CD4-positive, alpha-beta T cell treated with Interleukin-6 for 4 hours (primary cell): ENCODE measurements at regions not wholly inside any gene's neighbourhood (a gene's known extent, or its start where the extent isn't known, plus 50 kb on each side); places are given as distances from the start of the nearest gene placed in this dataset.
"Not testable (repeated sequence)": the region's sequence is repeated elsewhere in the genome, so short reads cannot be mapped to it uniquely, and the experiment has no call there.

ENCODE experiments used
- DNase-seq: peaks from one replicate; pipeline ENCODE4 v3.0.0-alpha.2; 2020; ENCODE audit warnings: mixed read lengths

GRCh38 chr3:182482705-182483104, 310.6 kb upstream of the ATP11B start:
- no peak for DNase-seq

DNA sequence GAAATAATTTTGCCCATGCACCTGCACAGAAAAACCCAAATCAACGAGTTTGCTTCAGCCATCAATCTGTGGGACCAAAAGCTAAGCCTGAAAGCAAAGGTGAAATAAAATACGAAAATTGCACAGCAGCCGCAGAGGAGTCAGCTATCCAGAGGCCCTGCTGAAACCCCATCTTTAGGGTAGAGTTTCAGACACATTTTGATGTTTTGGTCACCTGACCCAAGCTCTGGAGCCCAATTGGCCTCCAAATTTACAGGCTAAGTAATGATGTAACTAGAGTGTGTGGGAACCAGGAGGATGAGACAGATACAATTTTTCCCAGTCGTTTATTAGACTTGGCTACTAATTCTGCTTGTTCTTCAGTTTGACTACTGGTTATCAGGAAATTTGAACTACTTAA, 308.6 kb upstream of the ATP11B start:
- no peak for DNase-seq

DNA sequence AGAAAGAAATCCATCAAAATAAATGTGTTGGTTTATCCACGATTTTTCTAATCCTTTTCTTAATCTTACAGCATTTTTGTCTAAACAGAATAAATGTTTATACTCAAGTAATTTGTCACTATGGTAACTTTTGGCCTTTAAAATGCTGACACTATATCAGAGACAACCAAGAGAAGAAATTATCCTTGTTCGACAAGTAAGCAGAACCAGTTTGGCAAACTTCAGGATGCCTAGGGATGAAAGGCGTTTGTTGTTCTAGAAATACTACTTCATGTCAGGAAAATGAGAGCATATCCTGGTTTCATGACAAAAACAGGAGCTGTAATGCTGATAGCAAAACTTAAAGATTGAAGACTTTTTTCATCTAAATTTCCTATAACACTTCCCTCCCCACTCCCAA, 308.0 kb upstream of the ATP11B start:
- DNase-seq = no peak

DNA sequence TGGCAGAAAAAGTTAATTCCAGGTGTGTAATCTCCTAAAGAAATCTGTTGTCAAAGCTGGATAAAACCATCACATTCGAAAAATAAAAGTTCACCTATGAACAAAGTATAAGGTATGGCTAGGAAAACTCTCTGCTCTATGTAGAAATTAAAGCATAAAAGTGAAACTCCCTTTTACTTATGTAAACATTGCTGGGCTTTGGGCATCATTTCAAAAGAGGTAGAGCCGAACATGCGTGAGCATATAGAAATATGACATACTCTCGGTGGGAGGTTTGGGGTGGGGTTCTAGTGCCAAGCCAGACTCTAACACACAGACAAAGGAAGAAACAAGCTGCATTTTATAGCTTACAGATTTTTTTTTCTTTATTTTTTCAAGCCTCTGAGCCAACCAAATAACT, 306.8 kb upstream of the ATP11B start:
- no peak for DNase-seq

- DNase-seq = no peak
Observed at GRCh38 chr3:182487143-182487542, 306.2 kb upstream of the ATP11B start.

DNA sequence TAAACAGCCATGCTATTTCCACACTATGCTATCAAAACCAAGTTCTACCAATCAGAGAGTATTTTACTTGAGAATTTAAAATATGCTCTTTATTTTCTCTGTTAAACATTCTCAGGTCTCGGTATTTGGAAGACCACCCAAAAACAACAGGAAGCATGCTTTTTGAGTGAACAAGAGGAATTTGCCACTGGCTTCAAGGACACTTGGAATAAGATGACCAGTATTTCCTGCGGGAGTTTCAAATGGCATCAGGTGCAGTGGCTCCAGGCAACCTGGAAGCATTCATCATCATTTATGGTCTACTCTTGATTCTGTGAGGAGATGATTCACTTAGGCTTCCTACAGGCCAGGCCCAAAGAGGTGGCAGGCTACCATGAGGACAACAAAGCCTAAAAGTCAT, 305.7 kb upstream of the ATP11B start:
- DNase-seq = no peak

- no peak for DNase-seq
Observed at GRCh38 chr3:182490596-182491491, 302.5 kb upstream of the ATP11B start.

DNA sequence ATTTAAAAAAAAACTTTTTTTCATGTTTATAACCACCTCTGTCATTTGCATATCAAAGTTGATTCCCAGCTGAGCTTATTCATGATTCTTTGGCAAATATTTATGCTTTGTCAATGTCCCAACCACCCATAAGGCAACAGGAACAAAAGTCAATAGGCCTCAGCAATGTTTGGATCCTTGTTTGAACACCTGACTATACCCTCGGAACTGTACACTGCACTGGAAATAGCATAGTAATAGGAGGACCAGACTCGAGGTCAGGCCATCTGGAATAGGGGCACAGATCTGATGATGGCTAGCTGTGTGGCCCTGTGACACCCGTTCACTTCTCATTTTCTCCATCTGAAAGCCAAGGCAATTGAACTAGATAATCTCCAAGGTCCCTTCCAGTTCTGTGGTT, 301.7 kb upstream of the ATP11B start:
- DNase-seq = no peak

- no peak for DNase-seq
Observed at GRCh38 chr3:182492536-182492935, 300.8 kb upstream of the ATP11B start.

GRCh38 chr3:182500289-182500688, 293.0 kb upstream of the ATP11B start:
- DNase-seq = no peak

DNA sequence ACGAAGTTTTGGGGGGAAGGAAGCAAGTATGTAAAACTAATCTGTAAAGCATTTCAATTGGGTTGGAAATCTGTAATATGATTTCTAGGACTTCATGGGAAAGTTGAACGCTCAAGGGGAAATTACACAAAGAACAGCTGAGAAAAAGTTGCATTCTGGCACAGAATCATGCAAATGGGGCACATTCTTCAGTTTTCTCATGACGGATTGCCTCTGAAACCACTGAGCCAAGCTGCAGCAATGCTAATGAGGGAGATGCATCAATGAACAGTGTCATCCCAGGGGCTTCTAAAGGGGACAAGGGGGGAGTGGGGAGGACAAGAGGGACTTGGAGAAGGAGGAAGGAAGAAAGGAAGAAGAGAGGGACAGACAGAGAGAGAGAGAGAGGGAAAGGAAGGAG, 291.4 kb upstream of the ATP11B start:
- no peak for DNase-seq

DNA sequence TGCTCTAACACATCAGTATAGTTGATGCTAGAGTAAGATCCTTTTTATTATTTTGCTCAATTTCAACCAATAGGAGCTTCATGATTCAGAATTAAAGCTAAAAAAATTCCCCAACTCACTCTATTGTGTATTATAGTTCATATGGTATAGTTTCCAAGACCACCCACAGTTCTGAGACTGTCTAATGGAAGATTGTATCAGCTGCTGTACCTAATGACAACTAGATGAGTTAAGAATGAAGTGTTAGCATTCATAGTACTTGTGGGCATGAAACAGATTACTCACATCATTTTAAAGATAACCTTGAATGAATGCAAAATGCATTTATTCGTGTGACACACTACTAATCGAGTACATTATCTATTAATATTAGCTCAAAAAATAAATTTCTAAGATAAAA, 289.9 kb upstream of the ATP11B start:
- DNase-seq = no peak

DNA sequence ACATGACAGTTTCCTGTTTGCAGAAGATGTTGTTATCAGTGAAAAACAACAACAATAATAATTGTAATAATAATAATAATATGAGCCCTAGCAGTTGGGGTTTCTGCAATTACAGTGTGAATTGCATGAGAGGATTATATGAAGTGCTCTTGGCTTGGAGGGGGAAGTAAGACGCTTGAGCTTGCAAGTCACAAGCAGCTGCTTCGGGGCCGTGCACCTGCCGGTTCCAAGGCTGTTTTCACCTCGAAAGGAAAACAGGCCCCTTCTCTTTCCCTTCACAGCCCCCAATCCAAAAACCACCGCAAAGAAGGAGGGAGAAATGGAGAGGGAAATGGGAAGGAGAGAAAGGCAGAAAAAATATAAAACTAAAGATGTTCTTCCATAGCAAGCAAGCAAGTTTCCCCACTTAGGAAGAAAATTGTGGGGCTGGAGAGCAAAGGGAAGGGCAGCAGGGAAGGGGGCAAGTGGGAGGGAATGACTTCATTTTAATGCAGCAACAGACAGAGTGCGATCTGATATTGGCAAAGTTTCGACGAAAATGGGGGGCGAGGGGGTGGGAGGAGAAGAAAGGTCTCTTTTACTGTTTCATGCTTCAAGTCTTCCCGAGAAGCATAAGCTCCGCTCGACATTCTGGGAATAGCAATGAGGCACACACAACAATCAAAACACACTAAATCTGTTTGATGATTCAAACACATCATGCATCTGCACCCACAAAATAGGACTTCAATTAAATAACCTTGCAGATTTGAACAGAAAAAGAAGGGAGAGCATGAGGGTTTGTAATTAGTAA, 284.2 kb upstream of the ATP11B start:
- DNase-seq = no peak

DNA sequence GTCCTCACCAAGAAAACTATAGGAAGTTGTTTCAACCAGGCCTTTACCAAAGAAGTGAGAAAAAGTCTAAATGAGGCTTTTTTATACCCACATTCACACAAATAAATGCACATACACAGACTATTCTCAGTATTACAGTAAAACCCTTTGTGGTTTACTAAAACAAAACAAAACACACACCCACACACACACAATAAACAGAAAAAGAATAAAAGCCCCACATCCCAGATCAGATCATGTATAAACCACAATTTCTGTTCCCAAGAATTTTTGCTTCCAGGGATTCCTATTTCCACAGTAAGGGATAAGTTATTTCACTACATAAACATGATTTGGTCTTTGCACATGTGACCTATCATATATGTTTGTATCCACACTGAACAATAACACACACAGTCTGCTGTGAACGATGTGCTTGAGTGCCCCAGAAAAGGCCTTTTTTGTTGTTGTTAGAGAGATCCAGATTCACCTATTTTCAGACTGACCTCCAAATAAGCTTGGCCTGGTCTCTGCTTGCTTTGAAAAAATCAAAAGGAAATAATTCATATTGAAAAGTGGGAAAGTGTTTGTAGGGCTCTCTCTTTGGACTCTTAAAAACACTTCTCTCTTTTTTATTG, 283.4 kb upstream of the ATP11B start:
- no peak for DNase-seq

DNA sequence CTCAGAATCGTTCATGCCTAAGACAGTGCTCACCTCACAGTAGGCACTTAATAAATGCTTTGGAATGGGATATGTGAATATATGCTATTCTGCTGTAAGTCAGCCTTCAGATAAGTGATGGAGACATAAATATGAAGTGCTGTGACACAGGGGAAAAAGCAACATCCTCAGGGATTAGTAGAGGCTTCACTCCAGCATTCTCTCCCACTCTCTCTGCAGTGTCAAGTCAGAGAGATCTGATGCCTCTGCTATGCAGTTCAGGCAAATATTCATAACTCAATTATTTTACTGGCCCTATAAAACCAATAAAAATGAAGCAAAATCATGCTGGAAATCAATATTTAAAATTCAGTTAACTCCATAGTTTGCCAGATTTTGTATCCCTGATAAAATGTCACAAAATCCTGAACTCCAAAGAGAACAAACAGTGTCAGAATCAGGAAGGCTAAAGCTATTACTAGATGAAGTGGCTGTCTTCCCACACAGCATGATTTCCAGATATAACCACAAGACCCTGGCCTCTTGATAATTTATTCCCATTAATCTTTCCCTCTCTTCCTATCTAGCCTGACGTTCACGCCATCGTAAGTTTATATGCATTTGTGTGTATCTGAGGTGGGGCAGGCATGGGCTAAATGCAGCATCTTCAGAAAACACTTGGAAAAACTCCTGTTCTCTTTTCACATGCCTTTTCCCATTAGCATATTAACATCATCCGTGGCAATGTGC, 278.9 kb upstream of the ATP11B start:
- no peak for DNase-seq

- no peak for DNase-seq
Observed at GRCh38 chr3:182516597-182517336, 276.5 kb upstream of the ATP11B start.

DNA sequence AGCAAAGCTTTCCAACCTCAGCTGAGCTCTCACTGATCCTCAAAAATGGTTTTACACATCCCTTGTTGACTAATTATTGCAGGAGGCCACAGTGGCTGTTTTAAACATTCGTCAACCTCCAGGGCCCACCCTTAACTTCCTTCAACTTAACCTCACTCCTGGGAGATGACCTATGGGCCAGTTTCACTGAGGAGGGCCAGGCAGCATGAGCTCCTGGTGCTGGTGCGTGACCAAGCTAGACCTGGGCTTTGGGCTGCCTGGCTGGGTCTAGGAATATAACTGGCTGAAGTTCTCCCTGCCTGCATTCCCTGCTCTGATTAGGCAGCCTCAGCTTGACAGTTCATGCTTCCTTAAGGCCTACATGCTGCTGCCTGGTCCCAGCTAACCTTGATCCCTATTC, 273.7 kb upstream of the ATP11B start:
- DNase-seq = no peak

GRCh38 chr3:182521339-182521738, 272.0 kb upstream of the ATP11B start:
- DNase-seq = no peak

DNA sequence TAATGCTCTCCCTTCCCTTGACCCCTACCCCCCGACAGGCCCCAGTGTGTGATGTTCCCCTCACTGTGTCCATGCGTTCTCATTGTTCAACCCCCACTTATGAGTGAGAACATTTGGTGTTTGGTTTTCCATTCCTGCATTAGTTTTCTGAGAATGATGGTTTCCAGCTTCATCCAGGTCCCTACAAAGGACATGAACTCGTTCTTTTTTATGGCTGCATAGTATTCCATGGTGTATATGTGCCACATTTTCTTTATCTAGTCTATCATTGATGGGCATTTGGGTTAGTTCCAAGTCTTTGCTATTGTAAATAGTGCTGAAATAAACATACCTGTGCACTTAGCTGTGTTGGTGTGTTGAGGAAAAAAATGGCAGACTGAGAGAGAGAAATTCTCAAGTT, 269.9 kb upstream of the ATP11B start:
- not testable (repeated sequence) for DNase-seq

GRCh38 chr3:182523836-182524235, 269.5 kb upstream of the ATP11B start:
- DNase-seq = no peak

- no peak for DNase-seq
Observed at GRCh38 chr3:182524711-182525401, 268.4 kb upstream of the ATP11B start.
